Effector memory CD8-positive, alpha-beta T cell (primary cell): ENCODE measurements at regions not wholly inside any gene's neighbourhood (a gene's known extent, or its start where the extent isn't known, plus 50 kb on each side); places are given as distances from the start of the nearest gene placed in this dataset.

Experiments
- ATAC-seq: fragments of 150-1000 bp; cut with Tn5 transposase; replicated peaks from 2 replicates; pipeline ENCODE4 v1.10.0; 2021; ENCODE audit warnings: mild to moderate bottlenecking, moderate library complexity
- DNase-seq, 3 experiments: peaks; one replicate each; pipeline ENCODE4 v3.0.0; 2021
- H3K27ac Mint-ChIP-seq, 2 donors: one replicate each; pipeline ENCODE4 v1.8.0; 2022; ENCODE audit warnings: mild to moderate bottlenecking in 2 of 2, mixed read lengths in 2 of 2, moderate library complexity in 2 of 2
- H3K27me3 Mint-ChIP-seq, 2 donors: one replicate each; pipeline ENCODE4 v1.8.0; 2022; ENCODE audit warnings: mixed read lengths in 2 of 2
- H3K36me3 Mint-ChIP-seq: one replicate; pipeline ENCODE4 v1.8.0; 2022; ENCODE audit warnings: mild to moderate bottlenecking, moderate library complexity, mixed read lengths; ENCODE audit not compliant: insufficient read depth
- H3K4me1 Mint-ChIP-seq, 2 donors: one replicate each; pipeline ENCODE4 v1.8.0; 2022; ENCODE audit warnings: low read depth in 2 of 2, mixed read lengths in 2 of 2
- H3K4me3 Mint-ChIP-seq, 2 donors: one replicate each; pipeline ENCODE4 v1.8.0; 2022; ENCODE audit warnings: mild to moderate bottlenecking in 2 of 2, mixed read lengths in 2 of 2, moderate library complexity in 2 of 2
- H3K9me3 Mint-ChIP-seq, 2 donors: one replicate each; pipeline ENCODE4 v1.8.0; 2022; ENCODE audit warnings: mixed read lengths in 2 of 2

- no peaks in the 10 kb centered on the region for H3K4me1 Mint-ChIP-seq
- no peaks in the 10 kb centered on the region for H3K36me3 Mint-ChIP-seq
- H3K4me3 Mint-ChIP-seq: no peak overlapping the region
- DNase-seq (no peak), ATAC-seq (no peak)
- peaks cover 0 to 6% of the 10 kb centered on the region in 2 donors for H3K9me3 Mint-ChIP-seq
- H3K27me3 Mint-ChIP-seq: no peaks in the 10 kb centered on the region
- no peak overlapping the region for H3K27ac Mint-ChIP-seq
Observed at GRCh38 chr3:118705487-118706219, 329.0 kb downstream of the IGSF11 start.

- no peak overlapping the region for H3K27ac Mint-ChIP-seq
- no peak for ATAC-seq
- no peaks in the 10 kb centered on the region for H3K4me1 Mint-ChIP-seq
- no peaks in the 10 kb centered on the region for H3K27me3 Mint-ChIP-seq
- H3K36me3 Mint-ChIP-seq: no peaks in the 10 kb centered on the region
- H3K4me3 Mint-ChIP-seq: no peak overlapping the region
- peaks cover 0 to 6% of the 10 kb centered on the region in 2 donors for H3K9me3 Mint-ChIP-seq
- DNase-seq: no peak
Observed at GRCh38 chr3:118707991-118708390, 326.7 kb downstream of the IGSF11 start.

GRCh38 chr3:118710532-118710931 is 324.1 kb downstream of the IGSF11 start:
- ATAC-seq (no peak), DNase-seq (no peak)
- Mint-ChIP-seq H3K36me3 (no peaks in the 10 kb centered on the region), H3K4me3 (no peak overlapping the region), H3K27me3 (no peaks in the 10 kb centered on the region), H3K4me1 (no peaks in the 10 kb centered on the region), H3K27ac (no peak overlapping the region), H3K9me3 (peaks cover 0 to 6% of the 10 kb centered on the region in 2 donors)

GRCh38 chr3:118713502-118714207 is 321.0 kb downstream of the IGSF11 start:
- no peaks in the 10 kb centered on the region for H3K9me3 Mint-ChIP-seq
- DNase-seq: no peak

GRCh38 chr3:118714800-118715199 is 319.8 kb downstream of the IGSF11 start:
- Mint-ChIP-seq H3K9me3 (peaks cover 0 to 8% of the 10 kb centered on the region in 2 donors), H3K4me1 (no peaks in the 10 kb centered on the region), H3K4me3 (no peak overlapping the region), H3K27me3 (no peaks in the 10 kb centered on the region), H3K36me3 (no peaks in the 10 kb centered on the region), H3K27ac (no peak overlapping the region)
- ATAC-seq: no peak
- DNase-seq: no peak

More at GRCh38 chr3:118713502-118714207, 321.0 kb downstream of the IGSF11 start:
- H3K4me1 Mint-ChIP-seq: no peaks in the 10 kb centered on the region
- no peak overlapping the region for H3K4me3 Mint-ChIP-seq
- no peak overlapping the region for H3K27ac Mint-ChIP-seq
- no peaks in the 10 kb centered on the region for H3K27me3 Mint-ChIP-seq
- H3K36me3 Mint-ChIP-seq: no peaks in the 10 kb centered on the region
- no peak for ATAC-seq

- H3K27me3 Mint-ChIP-seq: peaks cover 0 to 2% of the 10 kb centered on the region in 2 donors
- H3K27ac Mint-ChIP-seq: no peak overlapping the region
- no peaks in the 10 kb centered on the region for H3K4me1 Mint-ChIP-seq
- DNase-seq (no peak), ATAC-seq (no peak)
- no peak overlapping the region for H3K4me3 Mint-ChIP-seq
- peaks cover 0 to 2% of the 10 kb centered on the region in 2 donors for H3K9me3 Mint-ChIP-seq
- no peaks in the 10 kb centered on the region for H3K36me3 Mint-ChIP-seq
Observed at GRCh38 chr3:118729546-118729945, 305.1 kb downstream of the IGSF11 start.

- DNase-seq: no peak
- no peaks in the 10 kb centered on the region for H3K4me1 Mint-ChIP-seq
- H3K9me3 Mint-ChIP-seq: peaks cover 0 to 15% of the 10 kb centered on the region in 2 donors
- H3K36me3 Mint-ChIP-seq: no peaks in the 10 kb centered on the region
- H3K27me3 Mint-ChIP-seq: peaks cover 0 to 7% of the 10 kb centered on the region in 2 donors
- ATAC-seq: no peak
- H3K4me3 Mint-ChIP-seq: no peak overlapping the region
- no peak overlapping the region for H3K27ac Mint-ChIP-seq
Observed at GRCh38 chr3:118734664-118735063, 300.0 kb downstream of the IGSF11 start.

- Mint-ChIP-seq H3K27ac (no peak overlapping the region), H3K4me3 (no peak overlapping the region), H3K27me3 (peaks cover 0 to 7% of the 10 kb centered on the region in 2 donors), H3K4me1 (no peaks in the 10 kb centered on the region), H3K36me3 (no peaks in the 10 kb centered on the region), H3K9me3 (peaks cover 0 to 15% of the 10 kb centered on the region in 2 donors)
- ATAC-seq (no peak), DNase-seq (no peak)
Observed at GRCh38 chr3:118736107-118736506, 298.5 kb downstream of the IGSF11 start.

- Mint-ChIP-seq H3K36me3 (no peaks in the 10 kb centered on the region), H3K27ac (no peak overlapping the region), H3K4me1 (no peaks in the 10 kb centered on the region), H3K27me3 (no peaks in the 10 kb centered on the region), H3K4me3 (no peak overlapping the region), H3K9me3 (peaks cover 8 to 17% of the 10 kb centered on the region in 2 donors)
- DNase-seq (no peak), ATAC-seq (no peak)
Observed at GRCh38 chr3:118740722-118741290, 293.8 kb downstream of the IGSF11 start.

- Mint-ChIP-seq H3K27ac (no peak overlapping the region), H3K9me3 (peaks cover 8 to 9% of the 10 kb centered on the region in 2 donors), H3K4me1 (no peaks in the 10 kb centered on the region), H3K36me3 (no peaks in the 10 kb centered on the region), H3K4me3 (no peak overlapping the region), H3K27me3 (no peaks in the 10 kb centered on the region)
- DNase-seq (no peak), ATAC-seq (no peak)
Observed at GRCh38 chr3:118742760-118743159, 291.9 kb downstream of the IGSF11 start.

GRCh38 chr3:118744186-118744585 is 290.5 kb downstream of the IGSF11 start:
- Mint-ChIP-seq H3K27ac (no peak overlapping the region), H3K4me3 (no peak overlapping the region), H3K9me3 (peaks cover 8 to 9% of the 10 kb centered on the region in 2 donors), H3K36me3 (no peaks in the 10 kb centered on the region), H3K27me3 (no peaks in the 10 kb centered on the region), H3K4me1 (no peaks in the 10 kb centered on the region)
- DNase-seq: no peak
- no peak for ATAC-seq

- Mint-ChIP-seq H3K9me3 (no peaks in the 10 kb centered on the region), H3K36me3 (no peaks in the 10 kb centered on the region), H3K27me3 (peaks cover 0 to 6% of the 10 kb centered on the region in 2 donors), H3K27ac (no peak overlapping the region), H3K4me3 (no peak overlapping the region), H3K4me1 (no peaks in the 10 kb centered on the region)
- ATAC-seq: no peak
- no peak for DNase-seq
Observed at GRCh38 chr3:118754406-118755252, 280.0 kb downstream of the IGSF11 start.

- DNase-seq (no peak), ATAC-seq (no peak)
- H3K36me3 Mint-ChIP-seq: no peaks in the 10 kb centered on the region
Observed at GRCh38 chr3:118755253-118755801, 279.3 kb downstream of the IGSF11 start.

More at GRCh38 chr3:118755253-118755801, 279.3 kb downstream of the IGSF11 start:
- Mint-ChIP-seq H3K9me3 (no peaks in the 10 kb centered on the region), H3K27me3 (peaks cover 0 to 6% of the 10 kb centered on the region in 2 donors), H3K4me3 (no peak overlapping the region), H3K4me1 (no peaks in the 10 kb centered on the region), H3K27ac (no peak overlapping the region)
